Esophagus squamous epithelium (tissue), 5 donors: ENCODE measurements at regions not wholly inside any gene's neighbourhood (a gene's known extent, or its start where the extent isn't known, plus 50 kb on each side); places are given as distances from the start of the nearest gene placed in this dataset.
"Not testable (repeated sequence)": the region's sequence is repeated elsewhere in the genome, so short reads cannot be mapped to it uniquely, and the experiment has no call there.

Experiments used
- DNase-seq: peaks from one replicate; lab custom pipeline; 2025; lab: John Stamatoyannopoulos, UW
- H3K27ac ChIP-seq, 4 donors: fragments of 200-600 bp; sonication (generic); one replicate each; pipeline ENCODE4 v1.5.1; 2016 to 2019; ENCODE audit warnings: mild to moderate bottlenecking in 1 of 4
- H3K27me3 ChIP-seq, 4 donors: fragments of 200-600 bp; sonication (generic); 1 replicate in 3 of 4; 2 replicates in 1 of 4; pipeline versions ENCODE4 v1.5.1 to v1.6.0; 2017 to 2021; ENCODE audit warnings: antibody characterized with exemption in 1 of 4
- H3K36me3 ChIP-seq, 3 donors: fragments of 200-600 bp; sonication (generic); one replicate each; pipeline ENCODE4 v1.5.1; 2016 to 2019
- H3K4me1 ChIP-seq, 3 donors: fragments of 200-600 bp; sonication (generic); one replicate each; pipeline ENCODE4 v1.5.1; 2017 to 2019
- H3K4me3 ChIP-seq, 4 donors: fragments of 200-600 bp; sonication (generic); 1 replicate in 3 of 4; 2 replicates in 1 of 4; pipeline ENCODE4 v1.5.1; 2016 to 2019; ENCODE audit warnings: mild to moderate bottlenecking in 2 of 4, moderate library complexity in 1 of 4
- H3K9me3 ChIP-seq, 3 donors: fragments of 200-600 bp; sonication (generic); one replicate each; pipeline ENCODE4 v1.5.1; 2016 to 2019
- CTCF ChIP-seq, 6 experiments: fragments of 450-650 bp in 4 of 6; fragments of 200-600 bp in 2 of 6; sonication (generic) in 2 of 6; IDR thresholded peaks; one replicate each; pipeline ENCODE4 v1.5.1; 2016 to 2019; ENCODE audit warnings: antibody characterized with exemption in 6 of 6, mild to moderate bottlenecking in 4 of 6, moderate library complexity in 4 of 6
- POLR2A ChIP-seq, 4 donors: fragments of 450-650 bp; IDR thresholded peaks; one replicate each; pipeline ENCODE4 v1.6.1; 2017; ENCODE audit warnings: antibody characterized with exemption in 4 of 4, mild to moderate bottlenecking in 4 of 4, moderate library complexity in 3 of 4
- WGBS, 2 donors: methylation state at CpG; one replicate each; pipeline ENCODE4 v1.1.5; 2018; 5-methylcytosine and 5-hydroxymethylcytosine counted together
- intact Hi-C: fragments of 100-400 bp; cut with DNase I; formaldehyde crosslinking; loops from one replicate; pipeline ENCODE4 v1.15.0; 2022
- donor health status: DM: yes; HTN: yes; CAD: no.

DNA sequence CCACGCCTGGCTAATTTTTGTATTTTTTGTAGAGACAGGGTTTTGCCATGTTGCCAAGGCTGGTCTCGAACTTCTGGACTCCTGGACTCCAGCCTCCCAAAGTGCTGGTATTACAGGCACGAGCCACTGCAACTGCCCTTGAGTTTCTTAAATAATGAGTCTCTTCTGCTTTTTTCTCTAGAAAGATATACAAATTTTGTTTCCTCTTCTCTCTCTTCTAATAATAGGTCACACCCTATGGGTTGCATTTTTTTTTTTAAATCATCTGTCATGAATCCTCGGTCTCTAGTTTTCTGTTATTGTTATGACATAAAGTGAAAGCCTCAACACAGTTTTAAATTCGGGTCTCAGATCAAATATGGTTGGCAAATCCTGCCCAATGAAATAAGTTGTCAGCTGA, 111.2 kb downstream of the IL12A start:
- no peak for TF ChIP-seq POLR2A (IDR thresholded peaks at IDR 0.05)
- no peak for TF ChIP-seq CTCF (IDR thresholded peaks at IDR 0.05)
- DNase-seq: no peak
- 53 to 59% methylated on average over 5 of the region's 5 CpGs for WGBS, 2 donors

DNA sequence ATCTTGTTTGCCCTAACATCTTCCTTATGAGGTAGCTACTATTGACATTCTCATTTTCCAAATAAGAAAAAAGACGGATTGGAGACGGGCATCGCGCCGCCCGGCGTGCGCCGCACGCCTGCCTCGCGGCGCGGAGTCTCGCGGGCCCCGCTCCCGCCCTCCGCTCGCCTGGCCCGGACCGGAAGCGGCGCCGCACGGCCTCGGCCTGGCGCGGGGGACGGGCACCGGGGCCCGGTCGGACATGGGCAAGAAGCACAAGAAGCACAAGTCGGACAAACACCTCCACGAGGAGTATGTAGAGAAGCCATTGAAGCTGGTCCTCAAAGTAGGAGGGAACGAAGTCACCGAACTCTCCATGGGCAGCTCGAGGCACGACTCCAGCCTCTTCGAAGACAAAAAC, 112.0 kb downstream of the IL12A start:
- TF ChIP-seq POLR2A (IDR thresholded peaks at IDR 0.05) (no peak), CTCF (IDR thresholded peaks at IDR 0.05) (no peak)
- 90 to 94% methylated on average over 7 to 13 of the region's 40 CpGs for WGBS, 2 donors
- Histone ChIP-seq H3K36me3 (no peaks in the 10 kb centered on the region), H3K27ac (no peak overlapping the region), H3K27me3 (no peaks in the 10 kb centered on the region), H3K4me1 (peaks cover 0 to 19% (median 0%) of the 10 kb centered on the region in 3 donors), H3K9me3 (no peaks in the 10 kb centered on the region), H3K4me3 (no peak overlapping the region)
- intact Hi-C loops: no loop called here
- DNase-seq: no peak

More for the DNA sequence above, 111.2 kb downstream of the IL12A start:
- Histone ChIP-seq H3K27me3 (no peaks in the 10 kb centered on the region), H3K4me3 (no peak overlapping the region), H3K27ac (no peak overlapping the region), H3K9me3 (no peaks in the 10 kb centered on the region), H3K36me3 (no peaks in the 10 kb centered on the region), H3K4me1 (peaks cover 0 to 19% (median 0%) of the 10 kb centered on the region in 3 donors)
- intact Hi-C loops: no loop called here

DNA sequence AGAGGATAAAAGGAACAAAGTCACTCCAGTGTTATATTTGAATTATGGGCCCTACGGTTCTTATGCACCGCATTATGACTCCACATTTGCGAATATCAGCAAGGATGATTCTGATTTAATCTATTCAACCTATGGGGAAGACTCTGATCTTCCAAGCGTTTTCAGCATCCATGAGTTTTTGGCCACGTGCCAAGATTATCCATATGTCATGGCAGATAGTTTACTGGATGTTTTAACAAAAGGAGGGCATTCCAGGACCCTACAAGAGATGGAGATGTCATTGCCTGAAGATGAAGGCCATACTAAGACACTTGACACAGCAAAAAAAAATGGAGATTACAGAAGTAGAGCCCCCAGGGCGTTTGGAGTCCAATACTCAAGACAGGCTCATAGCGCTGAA, 113.4 kb downstream of the IL12A start:
- H3K27ac ChIP-seq, intact Hi-C loops: not testable (repeated sequence)
- WGBS, 2 donors: 75 to 78% methylated on average over 7 of the region's 7 CpGs

DNA sequence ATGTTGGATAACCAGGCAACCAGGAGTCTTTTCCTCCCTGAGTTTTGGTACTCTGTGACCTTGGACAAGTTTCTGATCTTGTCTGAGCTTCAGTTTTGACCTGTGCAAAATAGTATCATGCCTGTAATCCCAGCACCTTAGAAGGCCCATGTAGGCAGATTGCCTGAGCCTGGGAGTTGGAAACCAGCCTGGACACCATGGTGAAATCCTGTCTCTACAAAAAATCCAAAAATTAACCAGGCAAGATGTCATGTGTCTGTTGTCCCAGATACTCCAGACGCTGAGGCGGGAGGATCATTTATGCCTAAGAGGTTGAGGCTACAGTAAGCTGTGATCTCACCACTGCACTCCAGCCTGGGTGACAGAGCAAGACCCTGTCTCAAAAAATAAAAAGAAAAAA, 114.8 kb downstream of the IL12A start:
- no peaks in the 10 kb centered on the region for H3K9me3 ChIP-seq
- DNase-seq: no peak
- H3K36me3 ChIP-seq: no peaks in the 10 kb centered on the region
- no peak overlapping the region for H3K27ac ChIP-seq
- TF ChIP-seq POLR2A (IDR thresholded peaks at IDR 0.05) (no peak), CTCF (IDR thresholded peaks at IDR 0.05) (no peak)
- WGBS, 2 donors: 95 to 100% methylated on average over 2 of the region's 2 CpGs
- intact Hi-C loops: no loop called here
- H3K4me3 ChIP-seq: no peak overlapping the region
- H3K27me3 ChIP-seq: no peaks in the 10 kb centered on the region
- H3K4me1 ChIP-seq: peaks cover 0 to 6% (median 0%) of the 10 kb centered on the region in 3 donors

More for the DNA sequence above, 113.4 kb downstream of the IL12A start:
- peaks cover 0 to 18% (median 0%) of the 10 kb centered on the region in 3 donors for H3K4me1 ChIP-seq
- not testable (repeated sequence) for H3K27me3 ChIP-seq, H3K4me3 ChIP-seq, DNase-seq, H3K36me3 ChIP-seq, H3K9me3 ChIP-seq

DNA sequence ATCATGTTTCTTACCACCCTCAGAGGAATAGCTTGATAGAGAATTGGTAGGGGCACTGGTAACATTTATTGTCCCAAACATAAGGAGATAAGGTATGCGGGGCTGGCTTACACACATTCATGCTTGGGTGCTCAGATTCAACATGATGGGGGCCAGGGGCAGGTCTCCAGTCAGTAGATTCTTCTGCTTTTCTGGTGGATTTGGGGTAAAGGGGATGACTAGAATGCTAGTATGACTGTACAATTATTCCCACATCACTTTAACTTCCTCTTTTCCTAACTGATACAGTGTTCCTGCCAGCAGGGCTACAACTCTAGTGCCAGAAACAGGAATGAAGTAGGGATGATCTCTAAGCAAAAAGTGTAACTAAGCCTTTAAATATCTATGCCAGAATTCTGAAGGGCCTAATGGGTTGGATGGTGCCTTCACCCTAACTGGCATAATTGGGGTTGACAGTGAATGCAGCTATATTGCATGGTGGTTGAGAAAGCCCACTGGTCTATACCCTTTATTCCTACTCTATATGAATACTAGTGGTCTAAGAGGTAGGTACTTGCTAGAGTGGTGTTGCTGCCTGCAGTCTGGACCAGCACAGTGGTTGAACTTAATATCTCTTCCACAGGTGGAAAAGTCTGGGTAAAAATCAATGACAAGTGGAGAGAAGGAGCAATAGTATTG, 117.4 kb downstream of the IL12A start:
- intact Hi-C loops: no loop called here
- no peak for DNase-seq
- H3K27ac ChIP-seq: no peak overlapping the region
- no peaks in the 10 kb centered on the region for H3K36me3 ChIP-seq
- no peak for TF ChIP-seq CTCF (IDR thresholded peaks at IDR 0.05)
- TF ChIP-seq POLR2A (IDR thresholded peaks at IDR 0.05): no peak
- WGBS, 2 donors: 67 to 69% methylated on average over 1 of the region's 1 CpG
- H3K4me3 ChIP-seq: no peak overlapping the region
- H3K4me1 ChIP-seq: no peaks in the 10 kb centered on the region
- H3K9me3 ChIP-seq: no peaks in the 10 kb centered on the region
- no peaks in the 10 kb centered on the region for H3K27me3 ChIP-seq
